ENCODE measurements at regions not wholly inside any gene's neighbourhood (a gene's known extent, or its start where the extent isn't known, plus 50 kb on each side); places are given as distances from the start of the nearest gene placed in this dataset.

DNA sequence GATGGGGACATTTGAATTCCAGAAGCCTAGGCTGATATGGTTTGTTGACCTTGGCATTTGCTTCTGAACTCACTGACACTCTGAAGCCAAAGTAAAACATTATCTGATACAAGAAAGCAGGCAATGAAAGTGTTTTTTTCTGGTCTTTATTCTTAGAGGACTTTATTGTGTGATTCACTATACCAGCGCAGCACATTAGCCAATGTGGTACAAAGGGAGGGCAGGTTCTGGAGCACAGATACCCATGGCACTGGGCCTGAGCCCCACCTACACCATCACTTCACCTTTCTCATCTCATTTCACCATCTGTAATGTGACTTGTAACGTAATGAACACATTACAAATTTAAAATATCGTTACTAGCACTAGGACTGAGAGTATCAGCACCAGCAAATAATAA is 89.7 kb upstream of the ZNF366 start:
- DNase-seq (no peak), ATAC-seq (peak in 1 of 4 donors; percentile 29)
- Histone ChIP-seq H3K9me3 (no peaks in the 10 kb centered on the region), H3K27ac (no peak overlapping the region), H3K4me3 (no peak overlapping the region), H3K27me3 (no peaks in the 10 kb centered on the region), H3K36me3 (no peaks in the 10 kb centered on the region), H3K4me1 (no peaks in the 10 kb centered on the region)
- intact Hi-C loops (cut with DNase I): no loop called here
- WGBS (ENCODE audit: insufficient coverage, low coverage, low lambda C conversion rate, missing lambda C conversion rate): 65% methylated on average over 3 of the region's 3 CpGs
- TF ChIP-seq POLR2A (IDR thresholded peaks at IDR 0.05): no peak
- TF ChIP-seq, protein P1, sequence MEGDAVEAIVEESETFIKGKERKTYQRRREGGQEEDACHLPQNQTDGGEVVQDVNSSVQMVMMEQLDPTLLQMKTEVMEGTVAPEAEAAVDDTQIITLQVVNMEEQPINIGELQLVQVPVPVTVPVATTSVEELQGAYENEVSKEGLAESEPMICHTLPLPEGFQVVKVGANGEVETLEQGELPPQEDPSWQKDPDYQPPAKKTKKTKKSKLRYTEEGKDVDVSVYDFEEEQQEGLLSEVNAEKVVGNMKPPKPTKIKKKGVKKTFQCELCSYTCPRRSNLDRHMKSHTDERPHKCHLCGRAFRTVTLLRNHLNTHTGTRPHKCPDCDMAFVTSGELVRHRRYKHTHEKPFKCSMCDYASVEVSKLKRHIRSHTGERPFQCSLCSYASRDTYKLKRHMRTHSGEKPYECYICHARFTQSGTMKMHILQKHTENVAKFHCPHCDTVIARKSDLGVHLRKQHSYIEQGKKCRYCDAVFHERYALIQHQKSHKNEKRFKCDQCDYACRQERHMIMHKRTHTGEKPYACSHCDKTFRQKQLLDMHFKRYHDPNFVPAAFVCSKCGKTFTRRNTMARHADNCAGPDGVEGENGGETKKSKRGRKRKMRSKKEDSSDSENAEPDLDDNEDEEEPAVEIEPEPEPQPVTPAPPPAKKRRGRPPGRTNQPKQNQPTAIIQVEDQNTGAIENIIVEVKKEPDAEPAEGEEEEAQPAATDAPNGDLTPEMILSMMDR (IDR thresholded peaks at IDR 0.05): no peak

DNA sequence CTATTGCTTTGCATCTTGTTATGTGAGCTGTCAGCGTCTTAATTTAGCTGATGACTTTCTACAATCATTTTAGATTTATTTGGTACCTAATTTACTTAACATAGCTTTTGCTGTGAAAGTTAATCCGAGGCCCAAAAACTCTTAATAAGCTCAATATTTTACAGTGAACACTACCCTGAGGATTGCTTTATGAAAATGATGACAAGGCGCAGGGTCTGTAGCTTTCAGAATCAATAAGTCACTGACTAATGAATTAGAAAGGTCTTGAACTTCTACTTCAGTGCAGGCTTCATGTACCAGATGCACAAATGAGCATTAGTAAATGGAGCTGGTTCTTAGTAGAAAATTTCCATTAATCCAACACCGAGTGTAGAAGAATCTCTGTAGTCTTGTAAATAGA is 81.4 kb upstream of the ZNF366 start:
- intact Hi-C loops (cut with DNase I): no loop called here

DNA sequence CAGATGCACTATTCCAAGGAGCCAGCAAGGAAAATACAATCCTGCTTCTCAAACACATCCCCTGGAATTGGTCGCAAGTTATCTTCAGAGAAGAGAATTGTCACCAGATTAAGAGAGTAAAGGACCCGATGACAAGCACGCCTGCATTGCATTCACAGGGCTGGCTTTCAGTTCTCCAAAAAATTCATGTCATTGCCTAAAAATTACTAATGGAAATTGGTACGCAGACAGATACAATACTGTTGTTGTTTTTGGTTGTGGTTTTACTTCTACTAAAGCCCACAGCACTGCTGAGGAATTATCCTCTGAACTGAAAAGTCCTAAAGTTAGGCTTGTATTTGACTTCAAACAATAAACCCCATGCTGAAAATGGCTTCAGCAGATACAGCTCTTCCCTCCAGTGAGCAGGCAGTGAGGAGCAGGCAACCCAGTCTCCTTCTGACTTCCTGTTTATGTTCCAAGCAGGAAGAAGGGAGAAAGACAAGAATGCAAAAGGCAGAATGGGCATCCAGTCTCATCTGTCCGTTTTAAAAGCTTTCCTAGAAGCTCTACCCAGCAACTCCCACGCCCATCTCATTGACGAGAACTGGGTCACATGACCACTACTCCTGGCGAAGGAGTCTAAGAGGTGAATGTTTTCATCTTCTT is 80.6 kb upstream of the ZNF366 start:
- Histone ChIP-seq H3K9me3 (no peaks in the 10 kb centered on the region), H3K4me1 (no peaks in the 10 kb centered on the region), H3K4me3 (no peak overlapping the region), H3K36me3 (no peaks in the 10 kb centered on the region), H3K27me3 (no peaks in the 10 kb centered on the region), H3K27ac (no peak overlapping the region)
- 54% methylated on average over 8 of the region's 8 CpGs for WGBS (ENCODE audit: insufficient coverage, low coverage, low lambda C conversion rate, missing lambda C conversion rate)
- ATAC-seq: no peak
- intact Hi-C loops (cut with DNase I): no loop called here
- no peak for DNase-seq
- TF ChIP-seq POLR2A (IDR thresholded peaks at IDR 0.05): no peak
- TF ChIP-seq, protein P1 (IDR thresholded peaks at IDR 0.05): no peak

More for the DNA sequence above, 81.4 kb upstream of the ZNF366 start:
- 76% methylated on average over 4 of the region's 4 CpGs for WGBS (ENCODE audit: insufficient coverage, low coverage, low lambda C conversion rate, missing lambda C conversion rate)
- H3K27ac ChIP-seq: no peak overlapping the region
- no peaks in the 10 kb centered on the region for H3K36me3 ChIP-seq
- no peaks in the 10 kb centered on the region for H3K4me1 ChIP-seq
- ATAC-seq (no peak), DNase-seq (no peak)
- no peak for TF ChIP-seq POLR2A (IDR thresholded peaks at IDR 0.05)
- TF ChIP-seq, protein P1 (IDR thresholded peaks at IDR 0.05): no peak
- no peaks in the 10 kb centered on the region for H3K27me3 ChIP-seq
- H3K9me3 ChIP-seq: no peaks in the 10 kb centered on the region
- H3K4me3 ChIP-seq: no peak overlapping the region

GRCh38 chr5:72586788-72587530 is 79.7 kb upstream of the ZNF366 start:
- Histone ChIP-seq H3K4me1 (no peaks in the 10 kb centered on the region), H3K9me3 (no peaks in the 10 kb centered on the region), H3K27me3 (no peaks in the 10 kb centered on the region), H3K4me3 (no peak overlapping the region), H3K36me3 (no peaks in the 10 kb centered on the region), H3K27ac (no peak overlapping the region)
- intact Hi-C loops (cut with DNase I): no loop called here
- DNase-seq (no peak), ATAC-seq (no peak)
- WGBS (ENCODE audit: insufficient coverage, low coverage, low lambda C conversion rate, missing lambda C conversion rate): 86% methylated on average over 1 of the region's 3 CpGs
- TF ChIP-seq, protein P1 (IDR thresholded peaks at IDR 0.05): no peak
- no peak for TF ChIP-seq POLR2A (IDR thresholded peaks at IDR 0.05)

Measured in right lobe of liver (tissue), 6 donors.